GM19467 (cell line): ENCODE measurements at regions not wholly inside any gene's neighbourhood (a gene's known extent, or its start where the extent isn't known, plus 50 kb on each side); places are given as distances from the start of the nearest gene placed in this dataset.

Source experiments
- ATAC-seq: cut with Tn5 transposase; IDR thresholded peaks from one replicate; pipeline ENCODE4 v1.9.1; 2021; ENCODE audit warnings: mild to moderate bottlenecking, moderate library complexity; ENCODE audit not compliant: unreplicated experiment

GRCh38 chr12:91931111-91931510 is 214.5 kb downstream of the BTG1 start:
- no peak for ATAC-seq

DNA sequence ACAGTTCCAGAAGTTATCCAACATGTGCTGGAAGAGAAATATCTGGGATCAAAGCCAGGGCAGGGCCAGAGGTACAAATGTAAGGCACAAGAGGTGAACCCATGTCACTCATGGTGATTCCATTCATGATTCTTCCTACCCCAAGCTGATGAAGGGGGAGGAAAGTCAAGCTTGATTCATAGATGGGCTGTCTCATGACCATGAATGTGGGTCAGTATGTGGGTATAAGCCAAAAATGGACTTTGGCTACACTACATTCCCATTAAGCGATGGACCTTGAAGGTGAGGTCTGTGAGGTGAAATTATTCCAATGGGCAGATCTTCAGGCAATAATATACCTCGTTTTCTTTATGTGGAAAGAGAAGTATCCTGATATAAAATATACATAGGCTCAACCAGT is 217.1 kb downstream of the BTG1 start:
- ATAC-seq, result no peak

DNA sequence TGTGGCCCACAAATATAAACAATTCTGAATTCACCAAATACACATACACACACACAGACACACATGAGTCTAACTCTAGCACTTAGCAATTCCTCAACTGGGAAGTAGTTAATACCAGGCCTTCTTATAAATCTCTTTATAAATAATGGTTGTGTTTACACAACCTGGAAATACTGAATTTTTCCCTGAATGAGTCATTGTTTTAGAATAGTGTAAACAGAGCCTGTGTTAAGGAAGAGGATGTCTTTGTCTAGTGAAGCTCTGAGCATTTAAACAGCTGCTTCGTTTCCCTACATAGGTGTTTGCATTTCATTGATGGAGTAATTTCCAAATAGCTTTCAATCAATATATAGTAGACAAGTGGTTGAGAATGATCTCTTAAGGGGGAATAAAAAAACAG is 218.8 kb downstream of the BTG1 start:
- no peak for ATAC-seq

- ATAC-seq, result no peak
Observed at GRCh38 chr12:91924827-91925226, 220.8 kb downstream of the BTG1 start.

DNA sequence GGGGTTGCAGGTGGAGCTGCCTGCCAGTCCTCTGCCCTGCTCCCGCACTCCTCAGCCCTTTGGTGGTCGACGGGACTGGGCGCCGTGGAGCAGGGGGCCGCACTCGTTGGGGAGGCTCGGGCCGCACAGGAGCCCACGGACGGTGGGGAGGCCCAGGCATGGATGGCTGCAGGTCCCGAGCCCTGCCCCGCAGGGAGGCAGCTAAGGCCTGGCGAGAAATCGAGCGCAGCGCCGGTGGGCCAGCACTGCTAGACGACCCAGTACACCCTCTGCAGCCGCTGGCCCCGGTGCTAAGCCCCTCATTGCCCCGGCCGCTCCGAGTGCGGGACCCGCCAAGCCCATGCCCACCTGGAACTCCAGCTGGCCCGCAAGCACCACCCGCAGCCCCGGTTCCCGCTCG is 221.8 kb downstream of the BTG1 start:
- no peak for ATAC-seq

DNA sequence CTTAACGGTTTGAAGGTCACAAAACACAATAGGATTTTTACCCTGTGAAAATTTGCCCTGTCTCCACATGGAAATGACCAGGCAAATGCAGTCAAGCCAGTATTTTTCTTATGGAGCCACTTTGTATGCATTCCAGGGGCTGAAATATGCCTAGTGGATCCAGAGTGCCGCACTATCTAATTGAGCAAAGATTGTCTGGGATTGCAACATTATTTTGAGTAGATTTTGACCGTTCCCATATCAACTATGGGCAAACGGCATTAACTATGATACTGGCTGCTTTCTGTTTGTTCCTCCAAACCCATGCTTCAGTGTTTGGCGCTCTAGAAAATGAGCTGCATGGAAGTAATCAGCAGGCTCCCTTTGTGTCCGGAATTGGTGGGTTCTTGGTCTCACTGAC is 223.0 kb downstream of the BTG1 start:
- no peak for ATAC-seq

DNA sequence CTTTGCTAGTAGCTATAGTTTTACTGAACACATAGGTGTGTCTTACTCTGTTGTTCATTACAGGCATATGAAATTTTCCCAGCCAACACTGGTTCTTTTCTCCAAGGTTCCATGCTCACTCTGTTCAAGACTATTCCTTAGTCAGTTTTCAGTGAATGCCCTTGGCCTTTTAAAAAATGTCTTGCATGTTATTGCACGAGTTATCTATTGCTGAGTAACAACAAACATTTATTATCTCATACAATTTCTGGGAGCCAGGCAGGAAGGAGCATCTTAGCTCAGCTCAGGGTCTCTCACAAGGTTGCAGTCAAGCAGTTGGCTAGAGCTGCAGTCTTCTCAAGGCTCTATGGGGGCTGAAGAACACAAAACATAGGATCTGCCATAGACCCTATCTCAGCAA is 223.5 kb downstream of the BTG1 start:
- no peak for ATAC-seq

GRCh38 chr12:91921555-91921954 is 224.1 kb downstream of the BTG1 start:
- no peak for ATAC-seq

DNA sequence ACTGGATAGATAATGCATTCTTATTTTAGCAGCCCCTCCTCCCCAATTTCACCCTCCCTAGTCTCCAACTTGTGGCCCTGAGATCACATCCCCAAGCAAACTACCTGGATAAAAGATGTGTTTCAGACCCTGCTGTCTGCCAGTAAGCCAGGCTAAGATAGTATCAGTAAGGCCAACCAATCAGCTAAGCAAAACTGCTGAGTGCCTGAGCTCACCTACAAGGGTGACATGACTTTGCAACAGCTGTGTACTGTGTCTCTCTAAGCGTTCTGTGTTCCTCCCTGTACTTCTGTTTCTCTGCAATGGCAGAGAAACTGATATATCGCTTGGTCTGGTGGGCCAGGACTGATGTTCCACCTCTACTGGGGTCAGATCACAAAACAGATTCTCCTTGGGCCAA is 224.9 kb downstream of the BTG1 start:
- no peak for ATAC-seq

DNA sequence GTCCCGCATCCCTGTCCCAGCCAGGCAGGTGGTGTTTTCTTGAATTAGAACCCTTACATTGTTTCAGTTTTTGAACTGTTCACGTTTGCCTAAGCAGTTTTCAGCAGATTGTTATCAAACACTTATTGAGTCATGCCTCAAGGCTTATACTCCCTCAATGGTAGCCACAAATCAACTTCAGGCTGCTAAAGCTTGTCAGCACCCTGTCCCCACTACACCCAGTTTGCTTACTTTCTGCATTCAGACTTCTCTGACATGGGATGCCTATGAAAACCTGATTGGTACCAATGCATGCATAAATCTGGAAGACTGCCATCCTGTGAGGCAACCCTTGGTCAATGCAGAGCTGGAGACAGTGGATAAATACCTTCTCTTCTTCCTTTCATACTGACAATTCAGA is 225.4 kb downstream of the BTG1 start:
- ATAC-seq, result no peak

- no peak for ATAC-seq
Observed at GRCh38 chr12:91918431-91918830, 227.2 kb downstream of the BTG1 start.

DNA sequence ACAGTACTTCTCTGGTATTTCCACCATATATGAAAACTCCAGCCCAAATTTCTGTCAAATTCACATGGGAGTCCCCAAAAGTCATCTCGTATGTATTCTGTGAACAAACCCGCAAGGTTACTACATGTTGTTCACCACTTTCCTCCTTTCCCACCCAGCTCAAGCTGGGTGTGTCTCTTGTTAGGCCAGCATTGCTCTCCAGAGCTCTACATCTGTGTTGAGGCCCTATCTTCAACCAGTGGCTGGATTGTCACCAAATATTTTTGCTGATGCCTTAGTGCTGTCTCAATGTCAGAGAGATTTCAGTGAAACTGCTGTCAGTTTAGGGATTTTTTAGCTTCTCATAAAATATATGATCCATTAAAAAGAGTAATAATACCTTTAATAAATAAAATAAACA is 230.9 kb downstream of the BTG1 start:
- no peak for ATAC-seq

GRCh38 chr12:91913651-91914050 is 232.0 kb downstream of the BTG1 start:
- no peak for ATAC-seq

GRCh38 chr12:91913124-91913523 is 232.5 kb downstream of the BTG1 start:
- ATAC-seq, result no peak

- ATAC-seq, result no peak
Observed at GRCh38 chr12:91912178-91912577, 233.5 kb downstream of the BTG1 start.

DNA sequence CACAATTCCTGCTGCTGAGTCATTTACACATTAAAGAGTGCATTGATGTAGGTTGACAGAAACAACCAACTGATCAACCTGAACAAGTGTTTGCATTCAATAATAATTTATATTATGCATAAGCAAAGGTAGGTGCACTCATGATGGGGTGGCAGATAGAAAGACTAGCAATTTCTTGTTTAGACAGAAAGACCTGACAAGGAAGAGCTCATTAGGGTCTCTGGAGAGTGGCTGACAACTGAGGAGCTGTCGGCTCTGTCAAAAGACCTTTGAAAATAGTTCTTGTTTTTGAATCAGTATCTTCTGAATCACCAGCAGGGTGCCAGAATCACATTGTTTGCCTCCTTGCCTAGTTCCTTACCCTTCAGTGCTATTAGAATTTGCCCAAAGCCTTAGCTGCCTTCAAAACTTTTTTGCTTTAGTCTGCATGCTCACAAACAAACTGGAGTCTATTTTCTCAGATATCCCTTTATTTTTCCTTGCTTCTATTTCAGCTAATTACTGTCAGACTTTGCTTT is 234.7 kb downstream of the BTG1 start:
- ATAC-seq, result no peak

DNA sequence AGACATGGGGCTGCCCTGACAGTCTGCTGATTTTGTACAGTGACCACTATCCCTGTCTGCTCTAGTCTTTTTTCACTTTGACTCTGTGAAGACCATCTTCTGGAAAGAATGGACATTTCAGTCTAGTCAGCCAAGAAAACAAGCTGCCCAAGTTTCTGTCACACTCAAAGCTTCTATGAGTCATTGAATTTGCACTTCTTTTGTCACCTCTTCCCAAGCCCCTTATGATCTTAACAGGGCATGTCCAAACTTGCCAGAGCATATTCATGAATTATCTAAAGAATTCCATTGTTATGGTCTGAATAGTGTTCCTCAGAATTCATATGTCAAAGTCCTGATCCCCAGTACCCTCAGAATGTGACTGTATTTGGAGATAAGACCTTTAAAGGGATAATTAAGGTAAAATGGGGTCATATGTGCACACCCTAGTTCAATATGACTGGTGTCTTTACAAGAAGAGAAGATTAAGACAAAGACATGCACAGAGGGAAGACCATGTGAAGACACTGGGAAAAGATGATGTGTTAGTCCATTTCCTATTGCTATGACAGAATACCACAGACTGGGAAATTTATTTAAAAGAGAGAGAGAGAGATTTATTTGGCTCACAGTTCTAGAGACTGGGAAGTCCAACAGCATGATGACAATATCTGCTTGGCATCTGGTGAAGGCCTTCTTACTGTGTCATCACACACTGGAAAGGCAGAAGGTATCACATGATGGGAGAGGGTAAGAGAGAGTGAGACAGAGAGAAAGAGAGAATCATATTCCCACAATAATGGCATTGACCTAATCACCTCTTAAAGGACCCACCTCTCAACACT is 242.6 kb downstream of the BTG1 start:
- no peak for ATAC-seq

DNA sequence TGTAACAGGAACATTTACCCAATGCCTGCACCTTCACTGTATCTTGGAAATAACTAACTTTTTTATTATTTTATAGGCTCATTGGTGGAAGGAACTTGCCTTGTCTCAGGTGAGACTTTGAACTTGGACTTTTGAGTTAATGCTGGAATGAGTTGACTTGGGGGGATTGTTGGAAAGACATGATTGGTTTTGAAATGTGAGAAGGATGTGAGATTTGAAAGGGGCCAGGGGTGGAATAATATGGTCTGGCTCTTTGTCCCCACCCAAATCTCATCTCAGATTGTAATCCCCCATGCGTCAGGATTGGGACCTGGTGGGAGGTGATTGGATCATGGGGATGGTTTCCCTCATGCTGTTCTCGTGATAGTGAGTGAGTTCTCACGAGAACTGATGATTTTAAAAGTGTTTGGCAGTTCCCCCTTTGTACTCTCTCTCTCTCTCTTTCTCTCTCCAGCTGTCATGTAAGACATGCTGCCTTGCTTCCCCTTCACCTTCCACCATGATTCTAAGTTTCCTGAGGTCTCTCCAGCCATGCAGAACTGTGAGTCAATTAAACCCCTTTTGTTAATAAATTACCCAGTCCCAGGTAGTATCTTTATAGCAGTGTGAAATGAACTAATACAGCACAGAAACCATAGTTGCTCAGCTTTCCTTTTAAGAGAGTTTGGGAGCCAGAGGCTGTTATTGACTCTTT is 244.1 kb downstream of the BTG1 start:
- no peak for ATAC-seq

GRCh38 chr12:91900971-91901370 is 244.7 kb downstream of the BTG1 start:
- ATAC-seq, result no peak

DNA sequence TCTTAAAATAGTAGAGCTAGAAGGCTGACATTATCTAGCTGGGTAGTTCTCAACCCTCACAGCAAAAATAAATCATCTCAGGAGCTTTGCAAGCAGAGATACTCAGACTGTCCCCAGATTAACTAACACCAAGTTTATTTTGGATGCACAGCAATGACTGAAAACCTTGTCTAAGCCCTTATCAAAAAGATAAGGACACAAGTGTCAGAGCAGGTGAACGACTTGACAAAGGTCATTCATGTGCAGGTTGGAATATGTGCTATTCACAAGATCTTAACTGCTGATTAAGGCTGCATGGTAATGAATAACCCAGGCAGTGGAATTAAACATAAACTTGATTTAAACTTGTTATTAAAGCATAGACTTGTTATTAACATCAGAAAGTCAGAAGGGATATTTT is 246.6 kb downstream of the BTG1 start:
- no peak for ATAC-seq

DNA sequence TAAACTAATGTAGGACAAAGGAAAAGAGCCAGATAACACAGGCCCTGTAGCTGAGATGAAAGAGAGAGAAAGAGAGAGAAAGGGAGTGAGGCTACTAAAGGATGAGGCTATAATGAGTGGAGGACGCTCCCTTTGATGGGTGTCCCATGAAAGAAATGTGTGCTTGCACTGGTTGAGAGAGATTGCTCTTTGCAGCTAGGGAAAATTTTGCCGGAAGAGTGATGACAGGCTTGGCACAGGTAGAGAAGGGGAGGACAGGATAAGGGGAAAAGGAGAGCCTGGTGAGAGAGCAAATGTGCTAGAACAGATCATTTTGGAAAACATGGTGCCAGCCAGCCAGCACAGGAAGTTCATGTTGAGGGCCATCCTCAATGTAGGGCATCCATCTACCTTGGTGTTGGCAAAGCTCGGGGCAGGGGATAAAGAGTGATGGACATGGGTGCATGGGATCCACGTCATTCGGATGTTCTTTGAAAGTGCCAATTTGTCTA is 248.6 kb downstream of the BTG1 start:
- no peak for ATAC-seq
